ENCODE measurements at regions not wholly inside any gene's neighbourhood (a gene's known extent, or its start where the extent isn't known, plus 50 kb on each side); places are given as distances from the start of the nearest gene placed in this dataset.

DNA sequence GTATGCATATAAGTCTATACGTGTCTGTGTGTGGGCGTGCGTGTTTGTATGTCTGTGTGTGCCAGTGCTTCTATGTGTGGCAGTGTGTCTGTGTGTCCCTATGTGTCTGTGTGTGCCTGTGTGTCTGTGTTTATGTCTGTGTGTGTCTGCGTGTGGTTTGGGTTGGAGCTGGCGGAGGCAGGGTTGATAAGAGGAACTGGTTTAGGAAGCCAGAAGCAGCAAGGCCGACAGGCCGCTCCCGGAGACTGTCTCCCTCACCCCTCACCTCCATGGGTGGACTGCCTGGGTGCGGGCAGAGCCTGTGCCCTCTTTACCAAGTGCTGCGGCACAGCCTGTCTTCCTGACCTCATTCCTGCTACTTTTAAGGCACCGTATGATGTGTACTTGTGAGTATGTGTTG, 327.1 kb upstream of the B3GAT1 start:
- no TSS peak for BruUV-seq (replicated peaks)
- DNase-seq (ENCODE audit: extremely low read depth in 1 of 4, low spot score in 3 of 4) (no peak), ATAC-seq (no peak), FAIRE-seq (no peak)
- H3K4me2 ChIP-seq (ENCODE audit: insufficient read depth, low read length): no peak overlapping the region
- peaks cover 0 to 11% of the 10 kb centered on the region in 2 experiments; a peak in 3 of 5 replicates for H3K27me3 ChIP-seq (ENCODE audit: control insufficient read depth in 2 of 2, insufficient read depth in 2 of 2, low read length in 2 of 2)
- H3K27ac ChIP-seq (ENCODE audit: extremely low read depth, low read depth, low read length): no peak overlapping the region
- no peak overlapping the region for H3K9ac ChIP-seq (ENCODE audit: insufficient read depth in 1 of 2, low read depth in 2 of 2, low read length in 2 of 2)
- H2AFZ ChIP-seq (ENCODE audit: low read depth, low read length): no peak overlapping the region
- no peaks in the 10 kb centered on the region for H3K79me2 ChIP-seq (ENCODE audit: control insufficient read depth, insufficient read depth, low read length)
- ChIA-PET CTCF (ENCODE audit: low intra/inter-chr PET ratio) (no interaction called here), POLR2A (interaction anchor here (1.2 kb wide), 1 partner anchor 27 kb away, joined by 4 read pairs; no protein-coding TSS in a partner anchor)
- no peaks in the 10 kb centered on the region for H3K36me3 ChIP-seq (ENCODE audit: control insufficient read depth, insufficient read depth, low read length)
- H3K4me3 ChIP-seq: no peak overlapping the region
- H3K4me1 ChIP-seq (replicated peaks in 1 of 2; ENCODE audit: control insufficient read depth in 2 of 2, insufficient read depth in 2 of 2, low read length in 2 of 2): no peaks in the 10 kb centered on the region
- H4K20me1 ChIP-seq (replicated peaks; ENCODE audit: control insufficient read depth, insufficient read depth, low read length): no peaks in the 10 kb centered on the region; the same call in 1 of the 2 replicates
- TF ChIP-seq FOXK2 (conservative IDR thresholded peaks at IDR 0.05 in 1 of 2, IDR thresholded peaks at IDR 0.05 in 1 of 2; ENCODE audit: low read depth in 2 of 2): no peak
- no peak for TF ChIP-seq ZNF699 (CRISPR knock-in tag; IDR thresholded peaks at IDR 0.05; ENCODE audit: insufficient replicate concordance)
- no peak for TF ChIP-seq ZFP1 (CRISPR knock-in tag; IDR thresholded peaks at IDR 0.05)
- no peak for TF ChIP-seq ASH1L (IDR thresholded peaks at IDR 0.05; ENCODE audit: borderline replicate concordance, low read depth, partially characterized antibody)
- no peak for TF ChIP-seq GTF2E2 (tag; IDR thresholded peaks at IDR 0.05)
- no peak for TF ChIP-seq SMC3 (conservative IDR thresholded peaks at IDR 0.05; ENCODE audit: insufficient read depth, low read depth, low read length)
- intact Hi-C loops (cut with micrococcal nuclease): no loop called here
- H3K9me3 ChIP-seq (replicated peaks; ENCODE audit: control insufficient read depth, insufficient read depth, low read depth, low read length): no peaks in the 10 kb centered on the region
- H3K9me1 ChIP-seq (ENCODE audit: control insufficient read depth, insufficient read depth, low read length): no peaks in the 10 kb centered on the region
- WGBS (ENCODE audit: insufficient coverage, low coverage, missing lambda C conversion rate): 5% methylated on average over 10 of the region's 11 CpGs
- in situ Hi-C loops (cut with MboI): no loop called here

DNA sequence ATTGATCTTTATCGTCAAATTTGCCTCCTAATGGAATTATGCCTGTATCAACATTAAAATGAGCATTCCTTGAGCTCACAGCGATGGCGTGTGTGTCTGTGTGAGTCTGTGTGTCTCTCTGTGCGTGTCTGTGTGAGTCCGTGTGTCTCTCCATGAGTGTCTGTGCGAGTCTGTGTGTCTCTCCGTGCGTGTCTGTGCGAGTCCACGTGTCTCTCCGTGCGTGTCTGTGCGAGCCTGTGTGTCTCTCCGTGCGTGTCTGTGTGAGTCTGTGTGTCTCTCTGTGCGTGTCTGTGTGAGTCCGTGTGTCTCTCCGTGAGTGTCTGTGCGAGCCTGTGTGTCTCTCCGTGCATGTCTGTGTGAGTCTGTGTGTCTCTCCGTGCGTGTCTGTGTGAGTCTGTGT, 326.5 kb upstream of the B3GAT1 start:
- Histone ChIP-seq H4K20me1 (replicated peaks; ENCODE audit: control insufficient read depth, insufficient read depth, low read length) (no peaks in the 10 kb centered on the region; the same call in 1 of the 2 replicates), H3K36me3 (ENCODE audit: control insufficient read depth, insufficient read depth, low read length) (no peaks in the 10 kb centered on the region), H3K27me3 (ENCODE audit: control insufficient read depth in 2 of 2, insufficient read depth in 2 of 2, low read length in 2 of 2) (peaks cover 0 to 14% of the 10 kb centered on the region in 2 experiments; a peak in 3 of 5 replicates), H3K4me2 (ENCODE audit: insufficient read depth, low read length) (no peak overlapping the region), H3K9me1 (ENCODE audit: control insufficient read depth, insufficient read depth, low read length) (no peaks in the 10 kb centered on the region), H3K4me1 (replicated peaks in 1 of 2; ENCODE audit: control insufficient read depth in 2 of 2, insufficient read depth in 2 of 2, low read length in 2 of 2) (no peaks in the 10 kb centered on the region), H3K27ac (ENCODE audit: extremely low read depth, low read depth, low read length) (no peak overlapping the region), H3K79me2 (ENCODE audit: control insufficient read depth, insufficient read depth, low read length) (no peaks in the 10 kb centered on the region), H3K9ac (ENCODE audit: insufficient read depth in 1 of 2, low read depth in 2 of 2, low read length in 2 of 2) (no peak overlapping the region), H3K4me3 (no peak overlapping the region), H2AFZ (ENCODE audit: low read depth, low read length) (no peak overlapping the region), H3K9me3 (replicated peaks; ENCODE audit: control insufficient read depth, insufficient read depth, low read depth, low read length) (no peaks in the 10 kb centered on the region)
- BruUV-seq (replicated peaks): no TSS peak
- DNase-seq (ENCODE audit: extremely low read depth in 1 of 4, low spot score in 3 of 4) (no peak), ATAC-seq (no peak), FAIRE-seq (no peak)
- intact Hi-C loops (cut with micrococcal nuclease): no loop called here
- ChIA-PET POLR2A (interaction anchor here (1.2 kb wide), 1 partner anchor 27 kb away, joined by 4 read pairs; no protein-coding TSS in a partner anchor), CTCF (ENCODE audit: low intra/inter-chr PET ratio) (no interaction called here)
- WGBS (ENCODE audit: insufficient coverage, low coverage, missing lambda C conversion rate): 1% methylated on average over 19 of the region's 22 CpGs
- in situ Hi-C loops (cut with MboI): no loop called here
- TF ChIP-seq, protein P1, sequence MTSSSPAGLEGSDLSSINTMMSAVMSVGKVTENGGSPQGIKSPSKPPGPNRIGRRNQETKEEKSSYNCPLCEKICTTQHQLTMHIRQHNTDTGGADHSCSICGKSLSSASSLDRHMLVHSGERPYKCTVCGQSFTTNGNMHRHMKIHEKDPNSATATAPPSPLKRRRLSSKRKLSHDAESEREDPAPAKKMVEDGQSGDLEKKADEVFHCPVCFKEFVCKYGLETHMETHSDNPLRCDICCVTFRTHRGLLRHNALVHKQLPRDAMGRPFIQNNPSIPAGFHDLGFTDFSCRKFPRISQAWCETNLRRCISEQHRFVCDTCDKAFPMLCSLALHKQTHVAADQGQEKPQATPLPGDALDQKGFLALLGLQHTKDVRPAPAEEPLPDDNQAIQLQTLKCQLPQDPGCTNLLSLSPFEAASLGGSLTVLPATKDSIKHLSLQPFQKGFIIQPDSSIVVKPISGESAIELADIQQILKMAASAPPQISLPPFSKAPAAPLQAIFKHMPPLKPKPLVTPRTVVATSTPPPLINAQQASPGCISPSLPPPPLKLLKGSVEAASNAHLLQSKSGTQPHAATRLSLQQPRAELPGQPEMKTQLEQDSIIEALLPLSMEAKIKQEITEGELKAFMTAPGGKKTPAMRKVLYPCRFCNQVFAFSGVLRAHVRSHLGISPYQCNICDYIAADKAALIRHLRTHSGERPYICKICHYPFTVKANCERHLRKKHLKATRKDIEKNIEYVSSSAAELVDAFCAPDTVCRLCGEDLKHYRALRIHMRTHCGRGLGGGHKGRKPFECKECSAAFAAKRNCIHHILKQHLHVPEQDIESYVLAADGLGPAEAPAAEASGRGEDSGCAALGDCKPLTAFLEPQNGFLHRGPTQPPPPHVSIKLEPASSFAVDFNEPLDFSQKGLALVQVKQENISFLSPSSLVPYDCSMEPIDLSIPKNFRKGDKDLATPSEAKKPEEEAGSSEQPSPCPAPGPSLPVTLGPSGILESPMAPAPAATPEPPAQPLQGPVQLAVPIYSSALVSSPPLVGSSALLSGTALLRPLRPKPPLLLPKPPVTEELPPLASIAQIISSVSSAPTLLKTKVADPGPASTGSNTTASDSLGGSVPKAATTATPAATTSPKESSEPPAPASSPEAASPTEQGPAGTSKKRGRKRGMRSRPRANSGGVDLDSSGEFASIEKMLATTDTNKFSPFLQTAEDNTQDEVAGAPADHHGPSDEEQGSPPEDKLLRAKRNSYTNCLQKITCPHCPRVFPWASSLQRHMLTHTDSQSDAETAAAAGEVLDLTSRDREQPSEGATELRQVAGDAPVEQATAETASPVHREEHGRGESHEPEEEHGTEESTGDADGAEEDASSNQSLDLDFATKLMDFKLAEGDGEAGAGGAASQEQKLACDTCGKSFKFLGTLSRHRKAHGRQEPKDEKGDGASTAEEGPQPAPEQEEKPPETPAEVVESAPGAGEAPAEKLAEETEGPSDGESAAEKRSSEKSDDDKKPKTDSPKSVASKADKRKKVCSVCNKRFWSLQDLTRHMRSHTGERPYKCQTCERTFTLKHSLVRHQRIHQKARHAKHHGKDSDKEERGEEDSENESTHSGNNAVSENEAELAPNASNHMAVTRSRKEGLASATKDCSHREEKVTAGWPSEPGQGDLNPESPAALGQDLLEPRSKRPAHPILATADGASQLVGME (CRISPR knock-in tag; IDR thresholded peaks at IDR 0.05): no peak
- no peak for TF ChIP-seq IFI16 (CRISPR knock-in tag; IDR thresholded peaks at IDR 0.05)
- TF ChIP-seq ZNF77 (CRISPR knock-in tag; IDR thresholded peaks at IDR 0.05): no peak
- TF ChIP-seq TAF9B (IDR thresholded peaks at IDR 0.05; ENCODE audit: partially characterized antibody): no peak
- TF ChIP-seq POLR3A (IDR thresholded peaks at IDR 0.05; ENCODE audit: borderline replicate concordance, extremely low read depth, insufficient read depth, insufficient read length): no peak
- no peak for TF ChIP-seq TCFL5 (CRISPR knock-in tag; conservative IDR thresholded peaks at IDR 0.05)
